NOMO-1 treated with dmso at 0.1 percent for 144 hours (cell line): ENCODE measurements at regions not wholly inside any gene's neighbourhood (a gene's known extent, or its start where the extent isn't known, plus 50 kb on each side); places are given as distances from the start of the nearest gene placed in this dataset.

ENCODE experiments used
- DNase-seq: peaks from one replicate; lab custom pipeline; 2025; ENCODE audit not compliant: unreplicated experiment; lab: John Stamatoyannopoulos, UW

DNA sequence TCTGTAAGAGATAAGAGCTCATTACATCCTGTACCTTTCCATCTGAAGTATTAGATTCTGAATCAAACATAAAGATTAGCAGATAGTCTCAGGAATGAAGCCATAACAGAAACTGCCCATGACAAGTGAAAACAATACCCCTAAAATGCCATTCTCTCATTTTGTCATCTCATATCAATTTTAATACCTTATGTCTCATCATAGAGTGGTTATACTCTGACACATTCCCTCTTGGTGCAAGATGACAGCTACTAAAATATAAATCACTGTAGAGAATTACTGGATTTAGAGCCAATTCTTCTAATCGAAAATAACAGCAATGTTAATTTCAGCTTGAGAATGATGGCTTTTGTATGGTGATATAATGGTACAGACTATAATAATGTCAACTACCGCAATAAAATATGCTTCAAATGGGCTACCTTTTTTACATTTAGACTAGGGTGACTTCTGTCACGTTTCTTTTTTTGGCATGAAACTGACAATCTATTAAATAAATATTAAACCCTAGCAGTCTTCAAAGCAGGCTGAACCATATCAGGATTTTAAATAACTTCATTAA is 125.1 kb upstream of the ITGA4 start:
- no peak for DNase-seq

GRCh38 chr2:181334158-181334826 is 122.9 kb upstream of the ITGA4 start:
- DNase-seq: no peak

- DNase-seq: no peak
These were observed 116.3 kb upstream of the ITGA4 start for GRCh38 chr2:181340891-181341290.

DNA sequence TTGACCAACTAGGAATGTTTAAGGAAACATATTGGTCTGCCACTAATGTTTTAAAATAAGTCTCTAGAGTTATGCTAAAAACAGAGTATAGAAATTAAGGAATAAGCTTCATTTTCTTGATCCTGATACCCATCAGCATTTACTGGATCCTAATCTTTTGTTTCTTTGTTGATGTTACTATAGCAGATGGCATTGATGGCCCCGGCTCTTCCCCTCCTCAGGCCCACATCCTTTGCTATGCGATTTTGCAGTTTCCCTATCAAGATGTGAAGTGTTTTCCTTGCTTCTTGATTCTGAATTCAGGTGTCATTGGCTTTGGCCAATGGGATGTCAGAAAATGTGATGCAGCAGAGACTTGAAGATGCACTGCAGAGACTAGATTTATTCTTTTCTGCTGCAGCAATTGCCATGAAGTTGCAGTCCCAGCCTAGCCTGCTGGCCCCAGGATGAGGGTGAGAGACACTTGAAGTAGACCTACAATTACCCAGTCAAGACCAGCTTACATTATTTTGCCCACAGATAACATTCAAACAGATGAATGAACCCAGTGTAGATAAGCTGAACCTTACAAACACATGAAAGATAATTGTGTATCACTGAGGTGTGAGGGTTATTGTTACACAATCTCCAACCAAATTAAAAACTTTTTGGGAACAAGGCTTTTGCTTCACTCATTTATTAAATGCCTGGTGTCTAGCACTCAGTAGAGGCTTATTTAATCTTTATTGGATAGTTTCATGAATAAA is 115.2 kb upstream of the ITGA4 start:
- DNase-seq: no peak

GRCh38 chr2:181348107-181348837 is 108.9 kb upstream of the ITGA4 start:
- DNase-seq: no peak

DNA sequence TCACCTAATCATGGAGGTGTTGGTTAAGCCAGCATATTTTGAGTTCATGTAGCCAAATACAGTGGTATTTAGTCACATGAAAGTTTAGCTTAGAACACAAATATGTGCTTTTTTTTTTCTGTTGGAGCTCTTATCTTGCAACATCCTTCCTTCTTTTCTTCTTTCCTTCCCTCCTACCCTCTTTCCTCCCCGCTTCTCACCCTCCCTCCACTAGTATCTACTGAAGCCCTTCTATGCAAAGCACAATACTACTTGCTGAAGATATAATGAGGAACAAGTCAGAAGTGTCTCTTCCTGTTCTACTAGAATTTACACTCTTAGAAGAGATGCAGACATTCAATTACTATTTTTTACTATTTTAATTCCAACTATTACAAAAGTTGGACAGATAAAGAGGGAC is 105.0 kb upstream of the ITGA4 start:
- DNase-seq: peak; percentile 63

DNA sequence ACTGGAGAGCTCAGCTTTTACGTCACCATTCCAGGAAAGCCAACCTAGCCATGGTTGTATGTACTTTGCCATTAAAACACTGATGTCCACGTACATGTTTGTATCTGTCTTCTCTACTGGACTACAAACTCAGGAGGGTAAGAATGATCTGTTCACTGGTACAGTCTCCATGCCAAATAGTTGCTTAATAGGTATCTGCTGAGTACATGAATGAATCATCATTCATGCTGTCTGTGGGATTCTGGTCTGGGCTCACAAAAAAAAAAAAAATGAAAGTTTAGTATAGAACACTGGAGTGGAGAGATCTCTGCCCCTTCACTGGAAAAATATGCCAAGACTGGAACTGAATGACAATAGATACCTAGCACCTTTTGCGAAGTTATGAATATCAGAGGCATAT is 102.6 kb upstream of the ITGA4 start:
- no peak for DNase-seq

DNA sequence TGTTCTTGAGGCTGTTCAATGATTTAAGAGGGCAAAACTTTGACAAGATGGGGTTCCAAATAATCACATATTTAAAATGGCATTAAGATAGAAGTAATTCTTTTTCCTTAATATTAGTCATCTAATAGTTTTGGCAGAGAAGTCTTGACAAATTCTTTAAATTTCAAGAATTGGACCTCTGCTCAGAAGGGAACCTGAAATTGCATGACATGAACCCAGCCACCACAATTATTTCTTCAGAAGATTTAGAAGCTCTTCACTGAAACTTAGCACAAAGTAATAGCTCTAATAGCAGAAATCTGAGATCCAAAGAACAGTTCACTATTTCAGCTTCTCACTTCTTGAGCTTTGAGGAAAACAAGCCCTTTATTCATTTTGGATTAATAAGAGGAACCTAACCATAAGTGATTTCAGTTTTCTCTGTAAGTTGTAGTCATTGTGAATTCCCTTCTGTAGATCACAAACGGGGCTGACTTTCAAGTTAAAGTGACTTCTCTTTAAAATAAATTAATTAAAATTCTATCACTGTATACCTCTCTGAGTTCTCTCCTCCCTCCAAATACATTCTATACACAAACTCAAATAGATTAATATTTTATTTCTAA is 100.6 kb upstream of the ITGA4 start:
- no peak for DNase-seq

DNA sequence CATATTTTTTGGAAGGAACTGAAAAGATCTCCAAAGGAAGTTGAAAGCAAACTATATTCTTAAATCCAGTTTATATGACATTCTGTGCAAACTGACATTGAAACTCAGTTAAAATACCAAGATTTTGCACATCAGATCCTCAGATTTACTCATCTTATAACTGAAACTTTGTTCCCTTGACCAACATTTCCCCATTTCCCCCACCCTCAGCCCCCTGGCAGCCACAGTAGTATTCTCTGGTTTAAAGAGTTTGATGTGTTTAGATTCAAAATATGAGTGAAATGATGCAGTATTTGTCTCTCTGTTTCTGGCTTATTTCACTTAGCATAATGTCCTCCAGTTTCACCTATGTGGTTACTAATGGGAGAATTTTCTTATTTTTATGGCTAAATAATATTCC is 99.2 kb upstream of the ITGA4 start:
- no peak for DNase-seq

GRCh38 chr2:181362561-181362960 is 94.6 kb upstream of the ITGA4 start:
- DNase-seq: no peak

DNA sequence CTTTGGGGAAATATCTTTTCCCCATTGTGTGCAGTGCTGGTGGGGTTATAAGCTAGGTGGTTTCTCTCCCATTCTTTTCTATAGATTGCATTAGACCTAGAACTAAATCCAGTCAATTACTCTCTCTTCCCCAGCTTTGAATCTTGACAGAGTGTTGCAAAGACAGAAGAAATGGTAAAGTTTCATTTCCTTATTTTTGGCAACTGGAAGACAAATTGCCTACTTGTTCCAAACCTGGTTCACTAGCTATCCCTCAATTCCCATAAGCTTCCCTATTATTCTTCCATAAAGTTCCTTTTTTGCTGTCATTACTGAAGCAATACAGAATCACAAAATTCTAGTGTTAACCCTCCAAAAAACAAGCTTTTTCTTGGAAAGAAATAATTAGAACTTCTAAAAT is 94.0 kb upstream of the ITGA4 start:
- peak; percentile 42 for DNase-seq

DNA sequence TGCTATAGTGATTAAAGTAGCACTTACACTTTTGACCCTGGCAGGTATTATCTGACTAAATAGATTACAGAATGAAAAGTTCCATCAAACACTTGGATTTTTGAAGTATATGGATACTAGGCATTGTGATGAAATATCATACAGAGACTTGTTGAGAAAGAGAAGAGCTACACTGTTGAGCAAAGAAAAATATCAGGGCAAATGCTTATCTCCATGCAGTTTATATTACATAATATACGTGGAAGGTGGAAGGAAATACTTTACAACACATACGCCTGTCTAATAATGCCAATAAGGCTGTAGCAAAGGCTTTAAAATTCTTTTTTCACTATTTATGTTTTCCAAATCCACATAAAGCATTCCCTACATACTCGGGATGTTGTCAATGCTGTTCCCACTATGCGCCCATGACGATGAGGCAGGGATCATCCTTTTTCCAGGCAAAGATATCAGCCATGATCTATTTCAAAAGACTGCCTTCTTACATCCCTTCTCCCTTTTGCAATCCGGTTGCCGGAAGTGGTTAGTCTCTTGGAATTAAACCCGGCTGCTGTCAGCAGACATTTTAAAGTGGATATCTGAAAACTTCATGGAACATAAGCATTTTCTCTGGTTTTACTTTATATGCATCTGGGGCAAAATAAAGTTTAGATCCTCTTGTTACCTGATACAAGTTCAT is 92.6 kb upstream of the ITGA4 start:
- DNase-seq: no peak

GRCh38 chr2:181366675-181367175 is 90.5 kb upstream of the ITGA4 start:
- DNase-seq: no peak

DNA sequence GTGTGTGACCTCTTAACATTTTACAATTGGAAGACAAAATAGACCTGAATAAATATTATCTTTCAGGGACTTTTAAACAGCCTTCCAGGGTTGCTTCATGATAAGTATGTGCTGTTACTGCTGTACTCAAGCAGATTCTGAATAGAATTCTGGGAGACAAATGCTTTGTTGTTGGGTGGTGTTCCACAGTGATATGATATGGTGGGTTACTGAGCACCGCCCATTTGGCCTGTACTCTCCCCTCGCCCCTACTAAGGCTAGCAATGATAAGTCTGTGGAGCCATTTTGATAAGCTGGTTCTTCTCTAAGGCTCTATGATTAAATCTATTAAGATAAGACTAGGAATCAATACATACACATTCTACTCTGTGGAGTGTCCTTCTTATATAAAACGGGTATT is 89.8 kb upstream of the ITGA4 start:
- DNase-seq: no peak

DNA sequence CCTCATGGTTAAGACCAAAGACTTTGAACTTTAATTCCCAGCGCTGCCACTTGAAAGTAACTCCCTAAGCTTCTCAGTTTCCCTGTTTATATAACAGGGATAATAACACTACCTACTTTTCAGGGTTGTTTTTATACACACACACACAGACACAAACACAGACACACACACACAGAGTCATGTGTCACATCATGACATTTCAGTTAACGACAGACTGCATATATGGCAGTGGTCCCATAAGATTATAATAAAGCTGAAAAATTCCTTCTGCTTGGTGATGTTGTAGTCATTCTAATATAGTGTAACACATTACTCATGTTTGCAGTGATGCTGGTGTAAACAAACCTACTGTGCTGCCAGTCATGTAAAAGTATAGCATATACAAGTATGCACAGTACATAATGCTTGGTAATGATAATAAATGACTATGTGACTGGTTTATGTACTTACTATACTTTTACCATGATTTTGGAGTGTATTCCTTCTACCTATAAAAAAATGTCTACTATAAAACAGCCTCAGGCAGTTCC is 89.2 kb upstream of the ITGA4 start:
- DNase-seq: no peak

DNA sequence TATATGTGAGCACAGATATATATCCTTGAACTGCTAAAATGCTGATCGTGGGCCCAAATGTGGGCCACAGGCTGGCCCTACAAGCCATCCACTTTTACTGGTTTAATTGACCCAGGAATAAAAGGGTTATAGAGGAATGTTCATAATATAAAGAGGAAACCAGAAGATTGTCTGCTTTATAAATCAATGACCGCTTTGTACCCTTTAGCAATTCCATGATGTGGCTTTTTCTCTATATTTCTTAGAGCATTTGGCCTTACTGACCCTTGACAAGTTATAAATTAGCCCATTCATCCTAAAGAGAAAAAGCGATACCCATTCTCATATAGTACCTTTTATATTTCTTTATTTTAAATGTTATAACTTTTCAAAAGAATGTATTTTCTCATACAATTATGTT is 87.1 kb upstream of the ITGA4 start:
- no peak for DNase-seq

GRCh38 chr2:181371195-181371594 is 86.0 kb upstream of the ITGA4 start:
- DNase-seq: no peak

DNA sequence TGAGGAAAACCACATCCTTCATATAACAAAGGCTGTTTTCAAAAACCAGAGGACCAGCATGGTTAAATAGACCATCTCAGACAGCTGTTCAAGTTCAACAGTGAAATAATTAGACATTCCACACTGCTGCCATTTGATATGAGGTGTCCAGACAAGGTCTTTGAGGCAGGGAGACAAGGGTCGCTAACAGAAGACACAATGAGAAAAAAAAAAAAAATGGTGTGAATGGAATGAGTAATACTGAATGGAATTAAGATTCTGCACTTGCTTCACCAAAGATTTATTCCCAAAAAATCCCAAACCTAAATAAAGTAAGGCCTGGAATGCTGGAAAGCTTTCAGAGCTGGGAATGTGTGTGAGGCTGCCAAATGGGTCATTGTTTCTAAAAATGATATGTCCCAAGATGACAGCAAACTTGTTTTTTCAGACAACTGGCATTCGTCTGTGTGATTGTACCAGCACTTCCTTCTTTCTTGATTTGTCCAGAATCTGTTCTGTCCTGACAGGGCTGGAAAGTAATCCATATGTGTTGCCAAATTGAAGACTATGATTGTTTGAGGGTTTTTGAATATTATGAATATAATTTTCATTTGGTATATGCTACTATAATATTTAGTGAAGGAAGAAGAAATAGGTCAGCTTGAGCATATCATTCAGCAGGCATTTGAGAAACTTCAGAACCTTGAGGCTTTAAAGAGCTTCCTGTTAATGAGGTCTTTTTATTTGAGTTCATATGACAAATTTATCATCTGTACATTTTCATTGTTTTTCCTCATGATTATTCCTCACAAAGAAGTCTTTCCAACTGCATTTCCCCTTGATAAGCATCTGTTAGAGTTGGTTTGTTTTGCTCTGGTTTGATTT is 85.2 kb upstream of the ITGA4 start:
- DNase-seq: no peak

DNA sequence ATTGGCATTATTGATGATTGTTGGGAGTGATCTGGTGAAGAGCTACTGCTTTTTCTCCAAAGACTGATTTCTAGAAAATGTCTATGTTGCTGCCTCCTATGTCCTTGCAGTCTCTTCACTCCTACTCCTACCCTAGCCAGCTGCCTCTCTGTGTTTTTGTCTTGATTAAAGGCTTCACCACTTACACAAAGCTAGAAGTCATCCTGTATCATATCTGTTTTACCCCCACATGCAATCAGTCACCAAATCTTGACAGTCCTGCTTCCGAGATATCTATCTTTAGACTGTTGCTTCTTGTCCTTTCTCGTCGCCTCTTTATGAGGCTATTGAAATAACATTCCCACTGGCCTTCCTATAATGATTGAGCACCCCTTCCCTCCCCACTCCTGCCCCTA is 84.5 kb upstream of the ITGA4 start:
- DNase-seq: no peak
